Retinal pigment epithelial cell (primary cell): ENCODE measurements at regions not wholly inside any gene's neighbourhood (a gene's known extent, or its start where the extent isn't known, plus 50 kb on each side); places are given as distances from the start of the nearest gene placed in this dataset.

Experiments used
- DNase-seq: peaks from one replicate; pipeline ENCODE4 v3.0.0-alpha.2; 2010; ENCODE audit warnings: low read depth
- H3K4me3 ChIP-seq: 2 replicates; pipeline ENCODE4 v1.5.1; 2011; ENCODE audit warnings: mild to moderate bottlenecking, low read length, control low read depth, moderate library complexity
- TF ChIP-seq, protein P1 (sequence below): conservative IDR thresholded peaks from 2 replicates; pipeline ENCODE4 v1.5.1; 2011; ENCODE audit warnings: low read depth, low read length, control low read depth, inconsistent platforms

GRCh38 chr20:60465993-60466686, 507.9 kb downstream of the CDH26 start:
- H3K4me3 ChIP-seq = no peak overlapping the region
- TF ChIP-seq, protein P1, sequence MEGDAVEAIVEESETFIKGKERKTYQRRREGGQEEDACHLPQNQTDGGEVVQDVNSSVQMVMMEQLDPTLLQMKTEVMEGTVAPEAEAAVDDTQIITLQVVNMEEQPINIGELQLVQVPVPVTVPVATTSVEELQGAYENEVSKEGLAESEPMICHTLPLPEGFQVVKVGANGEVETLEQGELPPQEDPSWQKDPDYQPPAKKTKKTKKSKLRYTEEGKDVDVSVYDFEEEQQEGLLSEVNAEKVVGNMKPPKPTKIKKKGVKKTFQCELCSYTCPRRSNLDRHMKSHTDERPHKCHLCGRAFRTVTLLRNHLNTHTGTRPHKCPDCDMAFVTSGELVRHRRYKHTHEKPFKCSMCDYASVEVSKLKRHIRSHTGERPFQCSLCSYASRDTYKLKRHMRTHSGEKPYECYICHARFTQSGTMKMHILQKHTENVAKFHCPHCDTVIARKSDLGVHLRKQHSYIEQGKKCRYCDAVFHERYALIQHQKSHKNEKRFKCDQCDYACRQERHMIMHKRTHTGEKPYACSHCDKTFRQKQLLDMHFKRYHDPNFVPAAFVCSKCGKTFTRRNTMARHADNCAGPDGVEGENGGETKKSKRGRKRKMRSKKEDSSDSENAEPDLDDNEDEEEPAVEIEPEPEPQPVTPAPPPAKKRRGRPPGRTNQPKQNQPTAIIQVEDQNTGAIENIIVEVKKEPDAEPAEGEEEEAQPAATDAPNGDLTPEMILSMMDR = no peak
- DNase-seq = no peak

- DNase-seq = no peak
- TF ChIP-seq, protein P1 = no peak
- H3K4me3 ChIP-seq = no peak overlapping the region
These were observed 508.4 kb downstream of the CDH26 start for GRCh38 chr20:60466687-60467022.

DNA sequence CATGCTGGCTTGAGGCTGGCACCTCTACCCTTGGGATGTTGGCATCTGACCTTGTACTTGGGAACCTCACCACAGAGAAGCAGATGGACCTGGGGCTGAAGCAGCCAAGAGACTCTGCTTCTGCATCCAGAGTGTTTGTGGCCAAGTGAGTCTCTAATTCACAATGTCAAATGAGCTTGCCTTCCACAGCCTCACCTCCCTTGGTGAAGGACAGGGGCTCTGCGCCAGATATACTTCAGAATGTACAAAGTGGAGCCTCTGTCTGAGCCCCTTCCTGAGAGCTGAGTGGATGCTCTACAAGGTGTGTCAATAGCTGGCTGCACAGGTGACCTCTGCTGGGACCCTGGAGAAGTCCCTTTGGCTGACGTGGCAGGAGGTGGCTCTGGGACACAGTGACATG, 508.9 kb downstream of the CDH26 start:
- H3K4me3 ChIP-seq = no peak overlapping the region
- TF ChIP-seq, protein P1 = no peak
- no peak for DNase-seq

DNA sequence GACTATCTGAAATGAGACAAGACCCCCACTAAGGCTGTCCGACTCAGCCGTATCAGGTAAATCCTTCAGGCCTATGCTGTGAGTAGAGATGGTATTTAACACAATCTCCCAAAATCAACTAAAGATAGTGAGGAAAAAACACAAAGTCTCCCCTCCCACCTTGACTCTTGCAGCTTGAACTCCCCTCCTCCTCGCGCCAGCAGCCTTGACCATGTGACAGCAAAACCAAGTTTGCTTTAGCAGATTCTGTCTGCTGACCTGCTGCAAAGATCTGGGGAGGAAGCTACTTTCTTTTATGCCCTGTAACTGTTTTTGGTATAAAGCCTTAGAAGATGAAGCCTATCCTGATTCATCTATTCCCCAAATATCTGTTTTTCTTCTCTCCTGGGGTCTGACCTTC, 509.5 kb downstream of the CDH26 start:
- H3K4me3 ChIP-seq = no peak overlapping the region
- no peak for DNase-seq
- TF ChIP-seq, protein P1 = no peak

DNA sequence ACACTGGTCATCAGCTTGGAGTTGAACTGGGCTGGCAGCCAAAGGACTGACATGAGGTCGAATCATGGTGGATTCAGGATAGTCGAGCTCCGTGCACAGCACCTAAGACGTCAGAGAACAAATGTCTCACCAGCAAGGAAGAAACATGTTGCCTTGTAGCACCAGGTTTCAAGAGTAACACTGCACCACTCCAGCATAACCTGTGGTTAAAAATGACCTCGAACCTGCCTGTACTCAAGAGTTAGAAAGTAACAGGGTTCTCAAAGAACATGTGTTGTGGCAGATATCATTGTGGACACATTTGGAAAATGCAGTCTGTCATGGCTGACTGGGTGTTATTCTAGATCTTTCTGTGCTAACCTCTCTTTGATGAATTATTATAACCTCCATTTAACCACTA, 511.6 kb downstream of the CDH26 start:
- TF ChIP-seq, protein P1 = no peak
- no peak for DNase-seq
- H3K4me3 ChIP-seq = no peak overlapping the region

- no peak overlapping the region for H3K4me3 ChIP-seq
- TF ChIP-seq, protein P1 = no peak
- DNase-seq = no peak
These were observed 512.1 kb downstream of the CDH26 start for GRCh38 chr20:60470366-60470765.

DNA sequence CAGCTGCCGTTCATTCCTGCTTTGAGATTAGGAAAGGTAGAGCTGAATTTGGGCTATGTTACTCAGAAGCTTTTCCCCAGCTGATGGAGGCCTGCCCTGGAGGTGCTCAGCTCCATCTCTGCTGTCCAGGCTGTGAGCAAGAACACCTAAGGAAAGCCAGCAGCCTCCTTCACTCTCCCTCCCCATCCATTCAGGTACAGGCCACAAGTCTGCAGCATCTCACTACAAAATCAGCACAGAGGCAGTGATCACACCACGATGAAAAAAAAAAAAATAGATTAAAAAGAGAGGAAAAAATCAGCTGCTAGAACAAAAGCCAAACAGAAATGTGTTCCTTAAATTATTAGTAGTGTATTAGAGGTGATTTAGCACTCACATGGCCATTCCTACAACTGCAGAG, 515.0 kb downstream of the CDH26 start:
- no peak overlapping the region for H3K4me3 ChIP-seq
- TF ChIP-seq, protein P1 = no peak
- DNase-seq = no peak
